Esophagus squamous epithelium (tissue), 5 donors: ENCODE measurements at regions not wholly inside any gene's neighbourhood (a gene's known extent, or its start where the extent isn't known, plus 50 kb on each side); places are given as distances from the start of the nearest gene placed in this dataset.
"Not testable (repeated sequence)": the region's sequence is repeated elsewhere in the genome, so short reads cannot be mapped to it uniquely, and the experiment has no call there.

ENCODE experiments used
- DNase-seq: peaks from one replicate; lab custom pipeline; 2025; lab: John Stamatoyannopoulos, UW
- H3K27ac ChIP-seq, 4 donors: fragments of 200-600 bp; sonication (generic); one replicate each; pipeline ENCODE4 v1.5.1; 2016 to 2019; ENCODE audit warnings: mild to moderate bottlenecking in 1 of 4
- H3K27me3 ChIP-seq, 4 donors: fragments of 200-600 bp; sonication (generic); 1 replicate in 3 of 4; 2 replicates in 1 of 4; pipeline versions ENCODE4 v1.5.1 to v1.6.0; 2017 to 2021; ENCODE audit warnings: antibody characterized with exemption in 1 of 4
- H3K36me3 ChIP-seq, 3 donors: fragments of 200-600 bp; sonication (generic); one replicate each; pipeline ENCODE4 v1.5.1; 2016 to 2019
- H3K4me1 ChIP-seq, 3 donors: fragments of 200-600 bp; sonication (generic); one replicate each; pipeline ENCODE4 v1.5.1; 2017 to 2019
- H3K4me3 ChIP-seq, 4 donors: fragments of 200-600 bp; sonication (generic); 1 replicate in 3 of 4; 2 replicates in 1 of 4; pipeline ENCODE4 v1.5.1; 2016 to 2019; ENCODE audit warnings: mild to moderate bottlenecking in 2 of 4, moderate library complexity in 1 of 4
- H3K9me3 ChIP-seq, 3 donors: fragments of 200-600 bp; sonication (generic); one replicate each; pipeline ENCODE4 v1.5.1; 2016 to 2019
- POLR2A ChIP-seq, 4 donors: fragments of 450-650 bp; IDR thresholded peaks; one replicate each; pipeline ENCODE4 v1.6.1; 2017; ENCODE audit warnings: antibody characterized with exemption in 4 of 4, mild to moderate bottlenecking in 4 of 4, moderate library complexity in 3 of 4
- WGBS, 2 donors: methylation state at CpG; one replicate each; pipeline ENCODE4 v1.1.5; 2018; 5-methylcytosine and 5-hydroxymethylcytosine counted together
- intact Hi-C: fragments of 100-400 bp; cut with DNase I; formaldehyde crosslinking; loops from one replicate; pipeline ENCODE4 v1.15.0; 2022
- TF ChIP-seq, protein P1 (sequence below), 6 experiments: fragments of 450-650 bp in 4 of 6; fragments of 200-600 bp in 2 of 6; sonication (generic) in 2 of 6; IDR thresholded peaks; one replicate each; pipeline ENCODE4 v1.5.1; 2016 to 2019; ENCODE audit warnings: antibody characterized with exemption in 6 of 6, mild to moderate bottlenecking in 4 of 6, moderate library complexity in 4 of 6
- donor health status: DM: yes; HTN: yes; CAD: no.

DNA sequence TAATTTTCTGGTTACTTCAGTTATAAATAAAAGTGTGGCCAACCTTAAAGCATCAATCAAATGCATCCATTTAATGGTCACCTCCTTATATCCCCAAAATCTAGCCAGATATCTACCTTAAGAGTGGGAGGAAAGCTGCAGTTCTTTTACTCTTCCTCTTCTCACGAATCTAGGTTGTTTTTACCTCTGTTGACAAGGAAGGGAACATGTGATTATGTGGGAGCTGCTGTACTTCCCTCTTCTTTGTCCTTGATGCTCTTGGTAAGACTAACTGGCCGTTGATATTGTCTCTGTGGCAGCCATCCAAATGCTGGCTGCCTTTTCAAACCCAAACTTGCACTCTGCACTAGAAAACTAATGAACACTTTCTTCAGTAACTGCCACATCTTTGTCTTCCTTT, 275.3 kb upstream of the CADM2 start:
- H3K4me3 ChIP-seq = no peak overlapping the region
- H3K9me3 ChIP-seq = no peaks in the 10 kb centered on the region
- intact Hi-C loops = no loop called here
- TF ChIP-seq, protein P1, sequence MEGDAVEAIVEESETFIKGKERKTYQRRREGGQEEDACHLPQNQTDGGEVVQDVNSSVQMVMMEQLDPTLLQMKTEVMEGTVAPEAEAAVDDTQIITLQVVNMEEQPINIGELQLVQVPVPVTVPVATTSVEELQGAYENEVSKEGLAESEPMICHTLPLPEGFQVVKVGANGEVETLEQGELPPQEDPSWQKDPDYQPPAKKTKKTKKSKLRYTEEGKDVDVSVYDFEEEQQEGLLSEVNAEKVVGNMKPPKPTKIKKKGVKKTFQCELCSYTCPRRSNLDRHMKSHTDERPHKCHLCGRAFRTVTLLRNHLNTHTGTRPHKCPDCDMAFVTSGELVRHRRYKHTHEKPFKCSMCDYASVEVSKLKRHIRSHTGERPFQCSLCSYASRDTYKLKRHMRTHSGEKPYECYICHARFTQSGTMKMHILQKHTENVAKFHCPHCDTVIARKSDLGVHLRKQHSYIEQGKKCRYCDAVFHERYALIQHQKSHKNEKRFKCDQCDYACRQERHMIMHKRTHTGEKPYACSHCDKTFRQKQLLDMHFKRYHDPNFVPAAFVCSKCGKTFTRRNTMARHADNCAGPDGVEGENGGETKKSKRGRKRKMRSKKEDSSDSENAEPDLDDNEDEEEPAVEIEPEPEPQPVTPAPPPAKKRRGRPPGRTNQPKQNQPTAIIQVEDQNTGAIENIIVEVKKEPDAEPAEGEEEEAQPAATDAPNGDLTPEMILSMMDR (IDR thresholded peaks at IDR 0.05) = no peak
- TF ChIP-seq POLR2A (IDR thresholded peaks at IDR 0.05) = no peak
- no peaks in the 10 kb centered on the region for H3K4me1 ChIP-seq
- H3K27me3 ChIP-seq = no peaks in the 10 kb centered on the region
- WGBS, 2 donors = 17 to 23% methylated on average over 2 of the region's 2 CpGs
- no peak for DNase-seq
- no peaks in the 10 kb centered on the region for H3K36me3 ChIP-seq
- no peak overlapping the region for H3K27ac ChIP-seq

DNA sequence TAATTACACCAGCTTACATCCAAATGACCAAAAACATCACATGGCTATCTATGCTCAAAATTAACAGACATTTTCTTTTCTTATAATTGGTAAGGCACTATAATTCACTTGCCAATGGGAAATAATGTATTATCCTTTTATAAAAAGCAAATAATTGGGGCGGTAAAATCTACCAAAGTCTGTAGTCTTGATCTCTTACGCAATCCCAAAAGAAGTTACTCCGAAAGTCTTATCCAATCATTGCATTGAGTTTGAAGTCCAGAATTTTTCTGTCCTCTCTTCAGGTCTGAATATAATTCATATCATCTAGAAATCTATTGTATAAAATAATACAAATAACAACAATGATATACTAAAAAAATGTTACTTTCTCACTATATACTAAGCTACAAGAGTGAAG, 273.3 kb upstream of the CADM2 start:
- intact Hi-C loops = no loop called here
- Histone ChIP-seq H3K27ac (no peak overlapping the region), H3K4me1 (no peaks in the 10 kb centered on the region), H3K27me3 (no peaks in the 10 kb centered on the region), H3K4me3 (no peak overlapping the region), H3K36me3 (no peaks in the 10 kb centered on the region), H3K9me3 (no peaks in the 10 kb centered on the region)
- no peak for TF ChIP-seq POLR2A (IDR thresholded peaks at IDR 0.05)
- TF ChIP-seq, protein P1 (IDR thresholded peaks at IDR 0.05) = no peak
- DNase-seq = no peak
- 79 to 95% methylated on average over 3 of the region's 3 CpGs for WGBS, 2 donors

DNA sequence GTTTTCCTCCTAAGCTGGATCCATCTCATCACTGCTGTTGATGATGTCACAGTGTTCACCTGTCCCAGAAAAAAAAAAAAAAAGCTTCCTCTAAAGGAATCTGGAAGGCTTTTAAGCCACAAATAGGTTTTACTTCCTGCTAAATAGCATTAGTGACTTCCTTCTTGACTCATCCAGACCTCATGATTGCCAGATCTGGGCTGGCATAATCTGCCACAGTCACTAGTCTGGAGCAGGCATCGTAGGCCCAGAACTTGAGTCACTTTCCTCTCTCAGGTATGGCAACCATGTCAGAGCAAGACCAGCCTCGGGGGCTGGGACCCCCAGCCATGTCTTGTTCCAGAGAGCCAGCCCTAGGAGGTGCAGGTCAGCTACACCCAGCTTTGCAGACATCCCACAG, 266.5 kb upstream of the CADM2 start:
- no peaks in the 10 kb centered on the region for H3K9me3 ChIP-seq
- intact Hi-C loops = no loop called here
- no peaks in the 10 kb centered on the region for H3K36me3 ChIP-seq
- H3K27ac ChIP-seq = no peak overlapping the region
- 29 to 39% methylated on average over 1 to 2 of the region's 2 CpGs for WGBS, 2 donors
- no peaks in the 10 kb centered on the region for H3K27me3 ChIP-seq
- TF ChIP-seq, protein P1 (IDR thresholded peaks at IDR 0.05) = no peak
- TF ChIP-seq POLR2A (IDR thresholded peaks at IDR 0.05) = no peak
- H3K4me1 ChIP-seq = no peaks in the 10 kb centered on the region
- H3K4me3 ChIP-seq = no peak overlapping the region
- DNase-seq = no peak

DNA sequence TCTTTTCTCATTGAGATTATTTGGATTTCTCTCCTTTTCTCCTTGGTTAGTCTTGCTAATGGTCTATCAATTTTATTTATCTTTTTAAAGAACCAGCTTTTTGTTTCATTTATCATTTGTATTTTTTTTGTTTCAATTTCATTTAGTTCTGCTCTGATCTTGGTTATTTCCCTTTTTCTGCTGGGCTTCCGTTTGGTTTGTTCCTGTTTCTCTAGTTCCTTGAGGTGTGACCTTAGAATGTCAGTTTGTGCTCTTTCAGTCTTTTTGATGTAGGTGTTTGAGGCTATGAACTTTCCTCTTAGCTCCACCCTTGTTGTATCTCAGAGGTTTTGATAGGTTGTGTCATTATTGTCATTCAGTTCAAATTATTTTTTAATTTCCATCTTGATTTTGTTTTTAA, 248.5 kb upstream of the CADM2 start:
- H3K9me3 ChIP-seq, DNase-seq, H3K27me3 ChIP-seq, intact Hi-C loops, H3K36me3 ChIP-seq, H3K4me1 ChIP-seq, H3K4me3 ChIP-seq, H3K27ac ChIP-seq: not testable (repeated sequence)
- 48 to 53% methylated on average over 1 of the region's 1 CpG for WGBS, 2 donors

DNA sequence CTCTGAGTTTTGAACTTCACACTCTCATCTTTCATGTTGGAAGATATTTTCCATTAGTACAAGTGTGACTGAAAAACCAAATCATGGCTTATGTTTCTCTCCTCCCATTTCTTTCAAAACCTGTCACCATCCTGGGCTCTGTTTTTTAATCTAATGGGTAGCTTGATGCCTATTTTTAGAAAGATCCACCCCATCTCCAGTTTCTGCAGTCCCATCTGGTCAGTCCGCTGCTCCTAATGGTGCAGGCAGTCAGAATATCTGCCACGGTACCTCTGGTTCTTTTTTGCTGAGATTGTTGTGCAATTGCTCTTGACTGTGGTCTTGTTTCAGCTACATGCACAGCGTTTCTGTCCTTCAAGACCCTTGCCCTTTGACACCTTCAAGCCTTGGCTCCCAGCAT, 240.9 kb upstream of the CADM2 start:
- Histone ChIP-seq H3K27ac (no peak overlapping the region), H3K36me3 (no peaks in the 10 kb centered on the region), H3K9me3 (no peaks in the 10 kb centered on the region), H3K27me3 (no peaks in the 10 kb centered on the region), H3K4me1 (no peaks in the 10 kb centered on the region), H3K4me3 (no peak overlapping the region)
- no peak for DNase-seq
- WGBS, 2 donors = 61 to 62% methylated on average over 3 of the region's 3 CpGs
- intact Hi-C loops = no loop called here
- no peak for TF ChIP-seq POLR2A (IDR thresholded peaks at IDR 0.05)
- TF ChIP-seq, protein P1 (IDR thresholded peaks at IDR 0.05) = no peak

DNA sequence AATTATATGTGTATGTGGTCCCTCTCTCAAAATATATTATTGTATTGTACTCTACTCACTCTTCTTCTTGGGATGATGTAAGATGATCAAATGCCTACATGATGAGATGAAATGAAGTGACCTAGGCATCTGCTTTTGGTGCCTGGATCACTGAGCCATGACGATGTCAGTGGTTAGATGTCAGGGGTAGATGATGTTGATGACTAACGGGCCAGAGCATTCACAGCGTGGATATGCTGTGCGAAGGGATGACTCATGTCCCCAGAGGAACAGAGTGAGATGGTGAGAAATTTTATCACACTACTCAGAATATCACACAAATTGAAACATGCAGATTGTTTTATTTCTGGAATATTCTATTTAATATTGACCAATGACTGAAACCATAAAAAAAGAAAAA, 233.9 kb upstream of the CADM2 start:
- no peaks in the 10 kb centered on the region for H3K36me3 ChIP-seq
- no peaks in the 10 kb centered on the region for H3K9me3 ChIP-seq
- 62 to 66% methylated on average over 4 of the region's 4 CpGs for WGBS, 2 donors
- H3K4me3 ChIP-seq = no peak overlapping the region
- no peak for DNase-seq
- intact Hi-C loops = no loop called here
- no peaks in the 10 kb centered on the region for H3K4me1 ChIP-seq
- H3K27me3 ChIP-seq = no peaks in the 10 kb centered on the region
- TF ChIP-seq, protein P1 (IDR thresholded peaks at IDR 0.05) = no peak
- TF ChIP-seq POLR2A (IDR thresholded peaks at IDR 0.05) = no peak
- no peak overlapping the region for H3K27ac ChIP-seq
